ENCODE measurements at regions not wholly inside any gene's neighbourhood (a gene's known extent, or its start where the extent isn't known, plus 50 kb on each side); places are given as distances from the start of the nearest gene placed in this dataset.

DNA sequence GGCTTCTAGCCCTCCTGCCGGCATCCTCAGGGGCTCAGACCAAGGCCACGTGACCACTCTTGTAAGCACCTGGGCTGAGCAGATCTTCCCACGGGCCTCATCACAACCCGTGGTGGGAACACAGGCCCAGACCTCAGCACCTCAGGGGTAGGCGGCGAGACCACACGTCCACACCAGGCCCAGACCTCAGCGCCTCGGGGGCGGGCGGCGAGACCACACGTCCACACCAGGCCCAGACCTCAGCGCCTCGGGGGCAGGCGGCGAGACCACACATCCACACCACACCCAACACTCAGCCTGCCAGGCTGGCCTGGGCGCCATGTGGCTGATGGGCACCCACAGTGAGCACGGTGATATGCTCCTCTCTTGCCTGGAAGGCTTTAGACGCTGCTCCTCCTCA lies 334.4 kb upstream of the SALL3 start:
- TF ChIP-seq, protein P1, sequence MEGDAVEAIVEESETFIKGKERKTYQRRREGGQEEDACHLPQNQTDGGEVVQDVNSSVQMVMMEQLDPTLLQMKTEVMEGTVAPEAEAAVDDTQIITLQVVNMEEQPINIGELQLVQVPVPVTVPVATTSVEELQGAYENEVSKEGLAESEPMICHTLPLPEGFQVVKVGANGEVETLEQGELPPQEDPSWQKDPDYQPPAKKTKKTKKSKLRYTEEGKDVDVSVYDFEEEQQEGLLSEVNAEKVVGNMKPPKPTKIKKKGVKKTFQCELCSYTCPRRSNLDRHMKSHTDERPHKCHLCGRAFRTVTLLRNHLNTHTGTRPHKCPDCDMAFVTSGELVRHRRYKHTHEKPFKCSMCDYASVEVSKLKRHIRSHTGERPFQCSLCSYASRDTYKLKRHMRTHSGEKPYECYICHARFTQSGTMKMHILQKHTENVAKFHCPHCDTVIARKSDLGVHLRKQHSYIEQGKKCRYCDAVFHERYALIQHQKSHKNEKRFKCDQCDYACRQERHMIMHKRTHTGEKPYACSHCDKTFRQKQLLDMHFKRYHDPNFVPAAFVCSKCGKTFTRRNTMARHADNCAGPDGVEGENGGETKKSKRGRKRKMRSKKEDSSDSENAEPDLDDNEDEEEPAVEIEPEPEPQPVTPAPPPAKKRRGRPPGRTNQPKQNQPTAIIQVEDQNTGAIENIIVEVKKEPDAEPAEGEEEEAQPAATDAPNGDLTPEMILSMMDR (conservative IDR thresholded peaks at IDR 0.05): no peak
- Mint-ChIP-seq H3K9me3 (no peaks in the 10 kb centered on the region), H3K36me3 (ENCODE audit: low read depth) (no peaks in the 10 kb centered on the region), H3K4me3 (no peak overlapping the region), H3K4me1 (peaks cover 13% of the 10 kb centered on the region), H3K27ac (ENCODE audit: unreplicated experiment) (no peak overlapping the region), H3K27me3 (ENCODE audit: low read depth) (peaks cover 2% of the 10 kb centered on the region)
- DNase-seq (ENCODE audit: low read depth, low spot score): no peak

GRCh38 chr18:78647018-78647417 lies 332.6 kb upstream of the SALL3 start:
- peaks cover under 1% of the 10 kb centered on the region for H3K36me3 Mint-ChIP-seq (ENCODE audit: low read depth)
- peaks cover 11% of the 10 kb centered on the region for H3K4me1 Mint-ChIP-seq
- DNase-seq (ENCODE audit: low read depth, low spot score): no peak
- H3K27ac Mint-ChIP-seq (ENCODE audit: unreplicated experiment): no peak overlapping the region
- no peak overlapping the region for H3K4me3 Mint-ChIP-seq
- H3K9me3 Mint-ChIP-seq: no peaks in the 10 kb centered on the region
- peaks cover 2% of the 10 kb centered on the region for H3K27me3 Mint-ChIP-seq (ENCODE audit: low read depth)
- TF ChIP-seq, protein P1 (conservative IDR thresholded peaks at IDR 0.05): no peak

- peaks cover 2% of the 10 kb centered on the region for H3K27me3 Mint-ChIP-seq (ENCODE audit: low read depth)
- peaks cover 2% of the 10 kb centered on the region for H3K9me3 Mint-ChIP-seq
- no peaks in the 10 kb centered on the region for H3K4me1 Mint-ChIP-seq
- no peak for DNase-seq (ENCODE audit: low read depth, low spot score)
- TF ChIP-seq, protein P1 (conservative IDR thresholded peaks at IDR 0.05): no peak
- H3K36me3 Mint-ChIP-seq (ENCODE audit: low read depth): peaks cover 6% of the 10 kb centered on the region
- H3K4me3 Mint-ChIP-seq: no peak overlapping the region
- H3K27ac Mint-ChIP-seq (ENCODE audit: unreplicated experiment): no peak overlapping the region
These were observed 330.2 kb upstream of the SALL3 start for GRCh38 chr18:78649421-78649820.

GRCh38 chr18:78650926-78651325 lies 328.7 kb upstream of the SALL3 start:
- H3K36me3 Mint-ChIP-seq (ENCODE audit: low read depth): peaks cover 6% of the 10 kb centered on the region
- H3K4me1 Mint-ChIP-seq: no peaks in the 10 kb centered on the region
- no peak for DNase-seq (ENCODE audit: low read depth, low spot score)
- peaks cover 2% of the 10 kb centered on the region for H3K27me3 Mint-ChIP-seq (ENCODE audit: low read depth)
- peaks cover 2% of the 10 kb centered on the region for H3K9me3 Mint-ChIP-seq
- no peak overlapping the region for H3K27ac Mint-ChIP-seq (ENCODE audit: unreplicated experiment)
- TF ChIP-seq, protein P1 (conservative IDR thresholded peaks at IDR 0.05): no peak
- H3K4me3 Mint-ChIP-seq: no peak overlapping the region

GRCh38 chr18:78652001-78652545 lies 327.5 kb upstream of the SALL3 start:
- Mint-ChIP-seq H3K36me3 (ENCODE audit: low read depth) (peaks cover 6% of the 10 kb centered on the region), H3K4me3 (no peak overlapping the region), H3K9me3 (peaks cover 2% of the 10 kb centered on the region), H3K27me3 (ENCODE audit: low read depth) (no peaks in the 10 kb centered on the region), H3K4me1 (no peaks in the 10 kb centered on the region), H3K27ac (ENCODE audit: unreplicated experiment) (no peak overlapping the region)
- DNase-seq (ENCODE audit: low read depth, low spot score): no peak
- TF ChIP-seq, protein P1 (conservative IDR thresholded peaks at IDR 0.05): no peak

Measured in neural crest cell (in vitro differentiated cells).